AG04450 (cell line): ENCODE measurements at regions not wholly inside any gene's neighbourhood (a gene's known extent, or its start where the extent isn't known, plus 50 kb on each side); places are given as distances from the start of the nearest gene placed in this dataset.
"Not testable (repeated sequence)": the region's sequence is repeated elsewhere in the genome, so short reads cannot be mapped to it uniquely, and the experiment has no call there.

Experiments used
- CTCF ChIA-PET: fragments of 300-600, 350-600 bp; formaldehyde crosslinking; extraction: SDS; loops from one replicate; lab custom pipeline; 2022; ENCODE audit warnings: antibody characterized with exemption, inconsistent platforms; lab: Charles Lee
- POLR2A ChIA-PET: fragments of 350-600 bp; formaldehyde crosslinking; extraction: SDS; loops from one replicate; lab custom pipeline; 2021; ENCODE audit warnings: antibody characterized with exemption, inconsistent platforms; lab: Yijun Ruan, JAX
- DNase-seq: peaks from one replicate; pipeline ENCODE4 v3.0.0-alpha.2; 2011; ENCODE audit warnings: low read depth, low spot score
- H3K27ac ChIP-seq: one replicate; pipeline ENCODE4 v1.5.1; 2012; ENCODE audit warnings: low read depth, low read length, control low read depth
- H3K27me3 ChIP-seq: one replicate; pipeline ENCODE4 v1.6.0; 2012; ENCODE audit warnings: low read length; ENCODE audit not compliant: control insufficient read depth, insufficient read depth
- H3K4me3 ChIP-seq: 2 replicates; pipeline ENCODE4 v1.5.1; 2011; ENCODE audit warnings: mild to moderate bottlenecking, low read depth, low read length, control low read depth
- H3K9me3 ChIP-seq: 2 replicates; pipeline ENCODE4 v1.5.1; 2012; ENCODE audit warnings: low read length; ENCODE audit not compliant: control insufficient read depth, insufficient read depth
- CTCF ChIP-seq: IDR thresholded peaks from 2 replicates; pipeline ENCODE4 v1.5.1; 2011; ENCODE audit warnings: low read depth, low read length, control low read depth, inconsistent platforms

- Histone ChIP-seq H3K4me3 (no peak overlapping the region), H3K9me3 (no peaks in the 10 kb centered on the region), H3K27ac (no peak overlapping the region), H3K27me3 (no peaks in the 10 kb centered on the region)
- CTCF ChIA-PET, result no interaction called here
- TF ChIP-seq CTCF, result no peak
- POLR2A ChIA-PET, result no interaction called here
- DNase-seq, result no peak
Observed at GRCh38 chr2:88396209-88396608, 56.3 kb downstream of the FOXI3 start.

- Histone ChIP-seq H3K27ac (no peak overlapping the region), H3K9me3 (peaks cover 3% of the 10 kb centered on the region; the same call in 1 of the 2 replicates), H3K27me3 (no peaks in the 10 kb centered on the region), H3K4me3 (no peak overlapping the region)
- DNase-seq, result no peak
- ChIA-PET POLR2A (no interaction called here), CTCF (no interaction called here)
- TF ChIP-seq CTCF, result no peak
Observed at GRCh38 chr2:88377641-88377991, 74.9 kb downstream of the FOXI3 start.

GRCh38 chr2:88372042-88372441, 80.5 kb downstream of the FOXI3 start:
- ChIA-PET CTCF (no interaction called here), POLR2A (no interaction called here)
- no peak overlapping the region for H3K27ac ChIP-seq
- no peak overlapping the region for H3K4me3 ChIP-seq
- H3K9me3 ChIP-seq, result peaks cover 3% of the 10 kb centered on the region; the same call in 1 of the 2 replicates
- H3K27me3 ChIP-seq, result no peaks in the 10 kb centered on the region
- DNase-seq, result no peak
- no peak for TF ChIP-seq CTCF

GRCh38 chr2:88365408-88365807, 87.1 kb downstream of the FOXI3 start:
- H3K27me3 ChIP-seq, H3K4me3 ChIP-seq, H3K27ac ChIP-seq, POLR2A ChIA-PET, H3K9me3 ChIP-seq, CTCF ChIA-PET, DNase-seq: not testable (repeated sequence)

GRCh38 chr2:88355486-88355885, 97.0 kb downstream of the FOXI3 start:
- DNase-seq, result no peak
- Histone ChIP-seq H3K9me3 (no peaks in the 10 kb centered on the region; the same call in 1 of the 2 replicates), H3K27me3 (peaks cover 6% of the 10 kb centered on the region), H3K4me3 (no peak overlapping the region), H3K27ac (no peak overlapping the region)
- no peak for TF ChIP-seq CTCF
- CTCF ChIA-PET, result no interaction called here
- POLR2A ChIA-PET, result no interaction called here

GRCh38 chr2:88351249-88351601, 101.3 kb downstream of the FOXI3 start:
- Histone ChIP-seq H3K4me3 (no peak overlapping the region), H3K9me3 (no peaks in the 10 kb centered on the region; the same call in 1 of the 2 replicates), H3K27ac (no peak overlapping the region), H3K27me3 (peaks cover 6% of the 10 kb centered on the region)
- no peak for TF ChIP-seq CTCF
- ChIA-PET POLR2A (no interaction called here), CTCF (interaction anchor here (0.7 to 1.3 kb wide), 2 partner anchors 8 to 342 kb away, joined by 4 to 7 read pairs; no protein-coding TSS in a partner anchor)
- DNase-seq, result no peak
